Nephron (organoid): ENCODE measurements at regions not wholly inside any gene's neighbourhood (a gene's known extent, or its start where the extent isn't known, plus 50 kb on each side); places are given as distances from the start of the nearest gene placed in this dataset.
A peak's percentile ranks its signal among the peaks of the same experiment; 100 is the strongest.

Experiments
- H3K27ac Mint-ChIP-seq, 3 experiments: 2 replicates each; pipeline ENCODE4 v1.8.0; 2020; ENCODE audit warnings: mixed read lengths in 3 of 3, mild to moderate bottlenecking in 2 of 3, moderate library complexity in 1 of 3
- H3K27me3 Mint-ChIP-seq: 2 replicates; pipeline ENCODE4 v1.8.0; 2021; ENCODE audit warnings: low read depth, mild to moderate bottlenecking, moderate library complexity, mixed read lengths
- H3K36me3 Mint-ChIP-seq: 2 replicates; pipeline ENCODE4 v1.8.0; 2020; ENCODE audit warnings: low read depth, mixed read lengths
- H3K4me1 Mint-ChIP-seq: 2 replicates; pipeline ENCODE4 v1.8.0; 2020; ENCODE audit warnings: mixed read lengths
- H3K4me3 Mint-ChIP-seq, 3 experiments: 2 replicates each; pipeline ENCODE4 v1.8.0; 2020; ENCODE audit warnings: mild to moderate bottlenecking in 3 of 3, mixed read lengths in 3 of 3, moderate library complexity in 2 of 3
- H3K9me3 Mint-ChIP-seq: 2 replicates; pipeline ENCODE4 v1.8.0; 2020; ENCODE audit warnings: mixed read lengths
- CTCF ChIP-seq, 3 experiments: fragments of 200-600 bp; sonication (generic); IDR thresholded peaks; one replicate each; pipeline ENCODE4 v1.5.0; 2021; ENCODE audit warnings: antibody characterized with exemption in 3 of 3; ENCODE audit not compliant: unreplicated experiment in 3 of 3

GRCh38 chr15:46703871-46704637 is 1013.3 kb upstream of the SEMA6D start:
- Mint-ChIP-seq H3K9me3 (peaks cover 11% of the 10 kb centered on the region), H3K4me1 (no peaks in the 10 kb centered on the region), H3K27me3 (no peaks in the 10 kb centered on the region), H3K4me3 (no peak overlapping the region), H3K27ac (peak overlapping the region in 1 of 3 experiments; percentile 23), H3K36me3 (peaks cover 5% of the 10 kb centered on the region)
- no peak for TF ChIP-seq CTCF (IDR thresholded peaks at IDR 0.05; ENCODE audit: unreplicated experiment in 3 of 3)

GRCh38 chr15:46707452-46707851 is 1009.9 kb upstream of the SEMA6D start:
- Mint-ChIP-seq H3K27me3 (no peaks in the 10 kb centered on the region), H3K4me1 (no peaks in the 10 kb centered on the region), H3K27ac (no peak overlapping the region), H3K4me3 (no peak overlapping the region), H3K36me3 (peaks cover 5% of the 10 kb centered on the region), H3K9me3 (peaks cover 11% of the 10 kb centered on the region)
- no peak for TF ChIP-seq CTCF (IDR thresholded peaks at IDR 0.05; ENCODE audit: unreplicated experiment in 3 of 3)

GRCh38 chr15:46708226-46708625 is 1009.1 kb upstream of the SEMA6D start:
- Mint-ChIP-seq H3K4me1 (peaks cover 3% of the 10 kb centered on the region), H3K27me3 (no peaks in the 10 kb centered on the region), H3K9me3 (peaks cover 11% of the 10 kb centered on the region), H3K27ac (peak overlapping the region in 1 of 3 experiments; percentile 81), H3K4me3 (no peak overlapping the region), H3K36me3 (peaks cover 5% of the 10 kb centered on the region)
- no peak for TF ChIP-seq CTCF (IDR thresholded peaks at IDR 0.05; ENCODE audit: unreplicated experiment in 3 of 3)

- Mint-ChIP-seq H3K36me3 (peaks cover 5% of the 10 kb centered on the region), H3K4me1 (peaks cover 8% of the 10 kb centered on the region), H3K4me3 (no peak overlapping the region), H3K9me3 (peaks cover 11% of the 10 kb centered on the region), H3K27me3 (no peaks in the 10 kb centered on the region), H3K27ac (peak overlapping the region; percentile 5 to 81 (median 30))
- TF ChIP-seq CTCF (IDR thresholded peaks at IDR 0.05; ENCODE audit: unreplicated experiment in 3 of 3), result no peak
Observed at GRCh38 chr15:46709460-46710083, 1007.7 kb upstream of the SEMA6D start.

- H3K27ac Mint-ChIP-seq, result peak overlapping the region in 2 of 3 experiments; percentile 30 to 81
- H3K36me3 Mint-ChIP-seq, result peaks cover 5% of the 10 kb centered on the region
- peaks cover 11% of the 10 kb centered on the region for H3K9me3 Mint-ChIP-seq
- TF ChIP-seq CTCF (IDR thresholded peaks at IDR 0.05; ENCODE audit: unreplicated experiment in 3 of 3), result no peak
- H3K4me3 Mint-ChIP-seq, result no peak overlapping the region
- no peaks in the 10 kb centered on the region for H3K27me3 Mint-ChIP-seq
- peaks cover 8% of the 10 kb centered on the region for H3K4me1 Mint-ChIP-seq
Observed at GRCh38 chr15:46710401-46710960, 1006.8 kb upstream of the SEMA6D start.
